NCI-H226 (cell line): ENCODE measurements at regions not wholly inside any gene's neighbourhood (a gene's known extent, or its start where the extent isn't known, plus 50 kb on each side); places are given as distances from the start of the nearest gene placed in this dataset.

Experiments used
- DNase-seq: peaks from one replicate; pipeline ENCODE4 v3.0.0-alpha.2; 2015

DNA sequence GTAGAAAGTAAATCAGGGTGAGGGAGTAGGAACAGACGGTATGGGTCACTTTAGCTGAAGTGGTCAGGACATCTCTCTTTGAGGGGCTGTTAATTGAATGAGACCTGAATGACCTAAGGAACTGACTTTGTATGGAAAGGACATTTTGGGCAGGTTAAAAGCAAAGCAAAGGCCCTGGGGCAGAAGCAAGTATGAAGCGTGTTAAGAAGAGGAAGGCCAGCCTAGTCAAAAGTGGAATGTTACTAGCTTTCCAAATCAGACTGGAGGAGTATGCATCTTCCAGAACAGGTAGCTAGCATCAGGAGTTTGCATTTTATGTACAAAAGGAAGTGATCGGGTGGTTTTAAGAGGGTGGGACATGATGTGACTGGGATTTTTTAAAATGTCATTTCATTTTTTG, 70.9 kb upstream of the PCGF5 start:
- no peak for DNase-seq

DNA sequence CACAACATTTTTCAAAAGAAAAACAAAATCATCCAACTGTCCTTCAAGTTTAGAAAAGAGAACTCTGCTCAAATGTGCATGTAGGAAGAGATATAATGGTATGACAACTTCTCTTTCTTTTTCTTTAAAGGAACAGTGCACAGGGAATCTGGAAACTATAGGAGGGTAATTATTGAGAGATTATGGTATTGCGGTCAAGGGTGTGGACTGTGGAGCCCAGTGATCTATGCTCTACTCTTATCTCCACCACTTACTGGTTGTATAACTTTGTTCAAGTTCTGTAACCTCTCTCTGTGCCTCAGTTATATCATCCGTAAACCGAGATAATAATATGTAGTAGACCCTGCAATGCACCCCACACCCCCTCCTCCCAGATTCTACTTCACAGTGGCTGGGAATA, 69.8 kb upstream of the PCGF5 start:
- DNase-seq: no peak

DNA sequence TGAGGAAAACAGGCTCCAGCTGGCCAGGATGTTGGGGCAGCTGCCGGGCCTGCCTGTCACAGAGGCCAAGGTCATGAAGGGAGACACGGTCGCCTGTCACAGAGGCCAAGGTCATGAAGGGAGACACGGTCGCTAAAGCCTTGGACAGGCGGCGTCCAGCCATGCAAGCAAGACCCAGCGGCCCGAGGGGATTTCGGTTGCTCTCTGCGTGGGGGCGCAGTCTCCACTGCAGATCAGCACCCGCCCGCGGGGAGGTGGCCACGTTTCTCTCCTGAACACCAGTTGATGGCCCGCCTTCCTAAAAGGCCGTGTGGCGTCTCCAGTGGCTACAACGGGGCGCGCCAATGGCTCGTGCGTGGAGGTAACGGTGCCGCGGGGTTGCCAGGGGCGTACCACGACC, 67.0 kb upstream of the PCGF5 start:
- DNase-seq: no peak

DNA sequence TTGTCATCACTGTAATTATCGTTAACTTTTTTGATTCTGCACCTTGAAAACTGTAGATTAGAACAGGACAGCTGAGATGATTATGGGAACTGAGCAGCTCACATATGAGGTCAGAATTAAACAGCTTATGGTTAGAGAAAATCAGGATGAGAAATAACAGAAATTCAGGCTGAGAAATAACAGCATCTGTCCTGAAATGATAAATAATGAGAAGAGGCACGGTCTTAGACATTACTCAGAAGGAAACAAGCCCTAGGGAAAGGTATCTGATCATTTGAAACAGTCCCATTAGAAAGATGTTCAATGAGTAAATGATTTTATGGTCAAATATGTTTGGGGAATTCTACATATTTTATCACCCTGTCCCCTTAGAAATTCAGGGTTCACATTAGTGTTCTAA, 65.6 kb upstream of the PCGF5 start:
- no peak for DNase-seq

DNA sequence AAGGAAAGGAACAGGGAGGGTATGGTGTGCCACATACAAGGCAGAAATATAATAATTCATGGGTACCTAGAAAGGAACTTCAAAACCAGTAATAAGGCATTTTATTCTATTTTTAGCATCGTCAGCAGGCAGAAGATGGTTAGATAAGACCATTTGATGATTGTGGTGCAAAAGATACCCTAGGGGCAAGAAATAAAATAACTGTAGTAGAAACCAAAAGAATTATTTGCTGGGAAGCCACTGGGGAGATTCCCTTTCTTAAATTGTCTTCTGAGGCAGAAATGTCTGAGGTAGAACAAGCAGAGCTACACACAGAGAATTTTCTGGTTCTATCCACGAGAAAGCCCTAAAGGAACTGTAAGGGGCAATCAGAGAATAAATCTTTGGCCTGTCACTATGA, 64.3 kb upstream of the PCGF5 start:
- no peak for DNase-seq

DNA sequence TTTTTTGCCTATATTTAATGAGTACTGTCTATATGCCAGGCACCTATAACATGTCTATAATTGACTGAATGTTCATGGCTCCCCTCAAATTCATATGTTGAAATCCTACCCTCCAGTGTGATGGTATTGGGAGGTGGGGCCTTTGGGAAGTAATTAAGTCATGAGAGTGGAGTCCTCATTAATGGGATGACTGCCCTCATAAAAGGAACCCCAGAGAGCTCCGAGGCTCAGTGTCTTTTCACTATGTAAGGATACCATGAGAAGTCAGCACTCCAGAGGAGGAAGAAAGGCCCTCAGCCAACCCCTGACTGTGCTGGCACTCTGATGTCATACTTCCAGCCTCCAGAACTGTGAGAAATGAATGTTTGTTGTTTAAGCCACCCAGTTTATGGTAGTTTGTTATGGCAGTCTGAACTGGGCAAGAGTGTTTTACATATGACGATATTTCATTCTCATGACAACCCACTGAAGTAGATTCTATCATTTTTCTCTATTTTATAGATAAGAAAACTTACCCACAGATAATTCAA, 61.1 kb upstream of the PCGF5 start:
- DNase-seq: no peak

DNA sequence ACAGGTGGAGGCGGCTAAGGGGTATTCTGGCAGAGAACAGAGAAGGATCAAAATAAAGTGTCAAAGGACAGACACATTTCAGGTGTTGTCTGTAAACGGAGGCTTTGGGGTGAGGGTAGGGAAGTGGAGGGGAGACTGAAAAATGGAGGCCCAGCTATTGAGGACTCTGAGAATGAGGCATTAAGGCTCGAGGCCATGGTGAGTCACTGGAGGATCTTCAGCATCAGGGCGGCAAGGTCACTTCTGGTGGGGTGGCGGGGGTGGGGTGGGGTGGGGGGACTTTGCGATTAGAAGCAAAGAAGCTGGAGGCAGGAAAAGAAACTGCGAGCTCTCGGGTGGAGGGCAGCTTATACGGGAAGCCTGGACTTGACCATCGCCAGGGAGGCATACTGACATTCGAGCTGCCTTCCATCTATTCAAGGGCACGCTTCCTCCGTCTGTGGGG, 58.4 kb upstream of the PCGF5 start:
- DNase-seq: no peak

DNA sequence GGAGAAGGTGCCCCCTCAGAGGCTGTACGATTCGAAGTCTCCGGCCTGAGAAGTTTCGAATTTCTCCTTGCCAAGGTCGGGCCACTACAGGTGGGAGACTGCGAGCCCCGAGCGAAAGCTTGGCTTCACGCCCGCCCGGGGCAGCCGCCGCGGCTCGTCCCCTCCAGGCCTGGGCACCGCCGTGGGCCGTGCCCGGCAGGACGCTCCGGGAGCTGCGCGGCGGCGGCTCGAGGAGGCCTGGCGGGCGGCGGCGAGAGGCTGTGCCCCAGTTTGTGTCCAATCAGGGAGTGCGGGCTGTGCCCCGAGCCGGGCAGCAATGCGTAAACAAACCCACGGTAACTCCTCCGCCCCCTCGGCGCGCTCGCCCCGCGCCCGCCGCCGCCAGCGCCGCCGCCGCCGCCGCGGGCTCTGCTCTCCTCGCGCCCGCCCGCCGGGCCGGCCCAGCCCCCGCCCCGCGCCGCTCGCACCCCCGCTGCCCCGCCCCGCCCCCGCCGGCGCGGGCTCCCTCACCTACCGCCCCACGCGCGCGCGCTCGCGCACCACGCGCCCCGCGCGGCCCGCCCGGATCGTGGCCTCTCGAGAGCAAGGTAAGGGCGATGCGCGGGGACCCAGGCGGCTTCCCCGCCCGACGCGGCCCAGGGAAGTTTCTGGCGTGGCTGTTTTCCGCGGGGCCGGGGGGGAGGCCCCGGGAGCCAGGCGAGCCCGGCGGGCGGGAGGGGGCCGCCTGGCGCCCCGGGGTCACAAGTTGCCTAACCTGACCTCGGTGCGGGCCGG, 57.8 kb upstream of the PCGF5 start:
- DNase-seq: peak; percentile 56

DNA sequence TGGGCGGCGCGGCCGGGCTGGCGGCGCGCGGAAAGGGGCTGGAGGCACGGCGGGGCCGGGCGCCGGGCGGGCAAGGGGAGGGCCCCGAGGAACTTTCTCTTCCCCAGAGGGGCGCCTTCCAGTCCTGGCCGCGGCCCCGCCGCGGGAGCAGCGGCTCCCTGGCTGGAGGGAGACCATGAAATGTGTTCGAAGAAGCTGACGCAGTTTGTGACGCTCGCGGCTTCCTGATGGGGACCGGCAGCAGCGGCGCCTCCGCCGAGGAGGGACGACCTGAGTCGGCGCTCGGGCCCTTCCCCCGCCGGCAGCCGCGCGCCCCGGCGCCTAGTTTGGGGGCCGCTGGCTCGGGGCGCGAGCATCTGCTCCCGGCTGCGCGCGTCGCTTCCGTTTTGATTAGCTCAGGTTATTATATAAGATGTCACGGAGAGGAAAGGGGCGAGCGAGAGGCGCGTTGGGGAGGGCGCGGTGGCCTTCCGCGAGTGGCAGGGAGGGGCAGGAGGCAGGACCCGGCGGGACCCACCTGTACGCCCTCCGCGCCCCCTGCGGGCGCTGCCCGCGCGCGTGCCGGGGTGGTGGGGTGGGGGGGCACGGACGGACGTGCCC, 57.1 kb upstream of the PCGF5 start:
- DNase-seq: peak; percentile 33

DNA sequence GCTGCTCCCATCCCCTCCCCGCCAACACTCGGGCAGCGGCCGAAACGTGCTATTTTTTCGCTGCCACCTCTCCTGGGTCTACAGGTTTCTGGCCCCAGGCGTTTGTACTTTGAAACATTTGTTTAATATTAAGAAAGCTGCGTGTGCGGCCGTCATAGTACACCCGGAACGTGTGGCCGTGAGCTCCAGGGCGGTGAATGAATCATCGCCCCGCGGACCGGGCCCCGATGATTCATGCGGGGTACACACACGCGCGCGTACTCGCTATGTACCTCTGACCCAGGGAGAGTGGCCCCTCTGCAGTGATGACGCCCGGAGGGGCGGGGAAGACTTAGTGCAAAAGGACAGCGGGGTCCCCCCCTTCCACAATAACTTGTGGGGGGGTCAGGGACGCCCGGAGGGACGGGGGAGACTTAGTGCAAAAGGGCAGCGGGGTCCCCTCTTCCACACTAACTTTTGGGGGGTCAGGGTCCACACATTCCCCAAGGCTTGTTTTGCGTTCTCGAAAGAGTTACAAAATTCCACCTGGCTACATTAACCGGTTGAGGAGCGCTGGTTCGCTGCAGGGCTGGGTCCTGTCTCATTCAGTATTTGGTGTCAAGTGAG, 56.5 kb upstream of the PCGF5 start:
- DNase-seq: peak; percentile 73

DNA sequence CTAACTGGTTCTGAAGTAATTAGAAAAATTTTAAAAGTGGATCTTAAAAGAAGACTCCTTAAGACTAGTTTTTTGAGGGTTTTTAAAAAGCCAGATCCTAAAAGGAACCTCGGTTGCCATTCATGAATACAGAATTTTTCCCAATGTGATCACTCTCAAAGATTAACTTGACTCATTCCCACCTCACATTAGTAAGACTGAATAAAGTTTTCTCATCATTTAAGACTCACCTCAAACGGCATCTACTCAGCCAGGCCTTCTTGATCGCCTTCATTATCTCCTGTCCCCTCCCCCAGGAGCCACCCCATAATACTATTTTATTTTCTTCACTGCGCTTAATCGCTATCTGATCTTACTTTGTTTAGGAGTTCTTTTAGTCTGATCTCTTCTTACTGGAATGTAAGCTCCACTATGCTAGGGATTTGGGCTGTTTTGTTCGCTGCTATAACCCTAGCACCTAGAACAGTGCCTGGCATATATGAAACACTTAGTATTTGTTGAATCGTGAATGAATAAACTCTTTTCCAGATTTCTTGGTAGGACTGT, 55.9 kb upstream of the PCGF5 start:
- DNase-seq: no peak

DNA sequence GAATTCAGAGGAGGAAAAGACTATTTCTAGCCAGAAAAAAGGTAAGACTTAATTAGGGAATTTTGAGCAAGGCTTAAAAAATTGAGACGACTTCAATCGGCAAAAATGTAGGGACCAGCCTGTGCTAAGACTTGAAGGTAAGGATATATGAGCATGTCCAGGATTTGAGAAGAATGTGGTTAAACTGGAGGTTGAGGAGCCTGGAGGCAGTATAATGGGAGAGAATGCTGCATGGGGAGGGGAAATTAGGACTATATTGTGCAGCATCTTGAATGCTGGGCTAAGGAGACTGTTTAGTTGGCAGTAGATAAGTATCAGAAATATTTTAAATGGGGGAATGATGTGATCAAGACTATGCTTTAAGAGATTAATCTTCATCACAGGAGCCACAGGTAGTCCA, 53.1 kb upstream of the PCGF5 start:
- DNase-seq: no peak

DNA sequence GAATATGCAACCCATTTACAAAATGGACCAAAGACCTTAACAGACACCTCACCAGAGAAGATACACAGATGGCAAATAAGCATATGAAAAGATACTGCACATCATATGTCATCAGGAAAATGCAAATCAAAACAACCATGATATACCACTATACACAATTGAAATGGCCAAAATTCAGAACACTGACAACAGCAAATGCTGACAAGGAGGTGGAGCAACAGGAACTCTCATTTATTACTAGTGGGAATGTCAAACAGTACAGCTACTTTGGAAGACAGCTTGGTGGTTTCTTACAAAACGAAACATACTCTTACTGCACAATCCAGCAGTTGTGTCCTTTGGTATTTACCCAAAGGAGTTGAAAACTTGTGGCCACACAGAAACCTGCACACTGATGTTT, 50.0 kb upstream of the PCGF5 start:
- no peak for DNase-seq
